ENCODE measurements at regions not wholly inside any gene's neighbourhood (a gene's known extent, or its start where the extent isn't known, plus 50 kb on each side); places are given as distances from the start of the nearest gene placed in this dataset.

DNA sequence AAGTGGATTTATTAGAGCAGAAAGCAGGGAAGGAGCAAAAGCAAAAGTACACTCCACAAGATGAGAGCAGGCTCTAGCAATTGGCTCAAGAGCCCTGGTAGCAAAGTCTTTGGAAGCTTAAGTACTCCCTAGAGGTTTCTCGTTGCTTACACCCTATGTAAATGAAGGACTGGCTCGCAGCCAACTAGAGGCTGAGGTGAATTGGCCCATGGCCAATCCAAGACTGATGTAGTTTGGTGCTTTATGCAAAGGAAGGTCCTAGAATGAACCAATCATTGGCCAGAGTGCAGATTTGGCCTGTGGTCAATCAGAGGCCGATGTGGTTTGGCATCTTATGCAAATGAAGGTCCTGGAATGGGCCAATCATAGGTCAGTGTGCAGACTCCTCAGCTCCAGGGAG, 191.3 kb upstream of the ARID1B start:
- TF ChIP-seq, protein P1, sequence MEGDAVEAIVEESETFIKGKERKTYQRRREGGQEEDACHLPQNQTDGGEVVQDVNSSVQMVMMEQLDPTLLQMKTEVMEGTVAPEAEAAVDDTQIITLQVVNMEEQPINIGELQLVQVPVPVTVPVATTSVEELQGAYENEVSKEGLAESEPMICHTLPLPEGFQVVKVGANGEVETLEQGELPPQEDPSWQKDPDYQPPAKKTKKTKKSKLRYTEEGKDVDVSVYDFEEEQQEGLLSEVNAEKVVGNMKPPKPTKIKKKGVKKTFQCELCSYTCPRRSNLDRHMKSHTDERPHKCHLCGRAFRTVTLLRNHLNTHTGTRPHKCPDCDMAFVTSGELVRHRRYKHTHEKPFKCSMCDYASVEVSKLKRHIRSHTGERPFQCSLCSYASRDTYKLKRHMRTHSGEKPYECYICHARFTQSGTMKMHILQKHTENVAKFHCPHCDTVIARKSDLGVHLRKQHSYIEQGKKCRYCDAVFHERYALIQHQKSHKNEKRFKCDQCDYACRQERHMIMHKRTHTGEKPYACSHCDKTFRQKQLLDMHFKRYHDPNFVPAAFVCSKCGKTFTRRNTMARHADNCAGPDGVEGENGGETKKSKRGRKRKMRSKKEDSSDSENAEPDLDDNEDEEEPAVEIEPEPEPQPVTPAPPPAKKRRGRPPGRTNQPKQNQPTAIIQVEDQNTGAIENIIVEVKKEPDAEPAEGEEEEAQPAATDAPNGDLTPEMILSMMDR (IDR thresholded peaks at IDR 0.05; ENCODE audit: insufficient read depth, low read length): no peak
- TF ChIP-seq, protein P2, sequence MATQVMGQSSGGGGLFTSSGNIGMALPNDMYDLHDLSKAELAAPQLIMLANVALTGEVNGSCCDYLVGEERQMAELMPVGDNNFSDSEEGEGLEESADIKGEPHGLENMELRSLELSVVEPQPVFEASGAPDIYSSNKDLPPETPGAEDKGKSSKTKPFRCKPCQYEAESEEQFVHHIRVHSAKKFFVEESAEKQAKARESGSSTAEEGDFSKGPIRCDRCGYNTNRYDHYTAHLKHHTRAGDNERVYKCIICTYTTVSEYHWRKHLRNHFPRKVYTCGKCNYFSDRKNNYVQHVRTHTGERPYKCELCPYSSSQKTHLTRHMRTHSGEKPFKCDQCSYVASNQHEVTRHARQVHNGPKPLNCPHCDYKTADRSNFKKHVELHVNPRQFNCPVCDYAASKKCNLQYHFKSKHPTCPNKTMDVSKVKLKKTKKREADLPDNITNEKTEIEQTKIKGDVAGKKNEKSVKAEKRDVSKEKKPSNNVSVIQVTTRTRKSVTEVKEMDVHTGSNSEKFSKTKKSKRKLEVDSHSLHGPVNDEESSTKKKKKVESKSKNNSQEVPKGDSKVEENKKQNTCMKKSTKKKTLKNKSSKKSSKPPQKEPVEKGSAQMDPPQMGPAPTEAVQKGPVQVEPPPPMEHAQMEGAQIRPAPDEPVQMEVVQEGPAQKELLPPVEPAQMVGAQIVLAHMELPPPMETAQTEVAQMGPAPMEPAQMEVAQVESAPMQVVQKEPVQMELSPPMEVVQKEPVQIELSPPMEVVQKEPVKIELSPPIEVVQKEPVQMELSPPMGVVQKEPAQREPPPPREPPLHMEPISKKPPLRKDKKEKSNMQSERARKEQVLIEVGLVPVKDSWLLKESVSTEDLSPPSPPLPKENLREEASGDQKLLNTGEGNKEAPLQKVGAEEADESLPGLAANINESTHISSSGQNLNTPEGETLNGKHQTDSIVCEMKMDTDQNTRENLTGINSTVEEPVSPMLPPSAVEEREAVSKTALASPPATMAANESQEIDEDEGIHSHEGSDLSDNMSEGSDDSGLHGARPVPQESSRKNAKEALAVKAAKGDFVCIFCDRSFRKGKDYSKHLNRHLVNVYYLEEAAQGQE (IDR thresholded peaks at IDR 0.05; ENCODE audit: insufficient replicate concordance, low read depth): no peak
- TF ChIP-seq POLR2AphosphoS5 (IDR thresholded peaks at IDR 0.05; ENCODE audit: low read depth) (no peak), GABPA (IDR thresholded peaks at IDR 0.05; ENCODE audit: low read depth) (no peak)
